H9 (cell line): ENCODE measurements at regions not wholly inside any gene's neighbourhood (a gene's known extent, or its start where the extent isn't known, plus 50 kb on each side); places are given as distances from the start of the nearest gene placed in this dataset.

Source experiments
- DNase-seq: peaks from one replicate; pipeline ENCODE4 v3.0.0-alpha.2; 2017
- H2AFZ ChIP-seq: one replicate; pipeline ENCODE4 v1.6.1; 2013; ENCODE audit warnings: mild to moderate bottlenecking, low read length, control low read depth, moderate library complexity
- H2AK5ac ChIP-seq: 2 replicates; pipeline ENCODE4 v1.6.1; 2013; ENCODE audit warnings: low read length, control low read depth, mixed read lengths; ENCODE audit not compliant: insufficient read length
- H2BK120ac ChIP-seq: one replicate; pipeline ENCODE4 v1.6.1; 2013; ENCODE audit warnings: low read depth, mild to moderate bottlenecking, low read length, control low read depth, inconsistent platforms; ENCODE audit not compliant: poor library complexity, severe bottlenecking
- H2BK12ac ChIP-seq: 2 replicates; pipeline ENCODE4 v1.6.1; 2013; ENCODE audit warnings: low read length, control low read depth, mixed read lengths, low read depth; ENCODE audit not compliant: insufficient read length
- H2BK15ac ChIP-seq: 2 replicates; pipeline ENCODE4 v1.6.1; 2013; ENCODE audit warnings: low read depth, low read length, control low read depth
- H2BK20ac ChIP-seq: one replicate; pipeline ENCODE4 v1.6.1; 2013; ENCODE audit warnings: low read depth, mild to moderate bottlenecking, low read length, control low read depth, inconsistent platforms; ENCODE audit not compliant: poor library complexity, severe bottlenecking
- H2BK5ac ChIP-seq: 2 replicates; pipeline ENCODE4 v1.6.1; 2013; ENCODE audit warnings: low read length, control low read depth, mixed read lengths; ENCODE audit not compliant: insufficient read length
- H3K14ac ChIP-seq: 2 replicates; pipeline ENCODE4 v1.6.1; 2013; ENCODE audit warnings: low read length, control low read depth; ENCODE audit not compliant: insufficient read depth
- H3K18ac ChIP-seq: 2 replicates; pipeline ENCODE4 v1.6.1; 2013; ENCODE audit warnings: low read depth, mild to moderate bottlenecking, mixed read lengths, low read length, control low read depth; ENCODE audit not compliant: insufficient read length
- H3K23ac ChIP-seq: 2 replicates; pipeline ENCODE4 v1.6.1; 2013; ENCODE audit warnings: low read length, control low read depth, mixed read lengths, low read depth; ENCODE audit not compliant: insufficient read length
- H3K23me2 ChIP-seq: 2 replicates; pipeline ENCODE4 v1.6.1; 2013; ENCODE audit warnings: low read depth, mild to moderate bottlenecking, mixed read lengths, low read length, control low read depth; ENCODE audit not compliant: insufficient read length, poor library complexity, severe bottlenecking
- H3K27ac ChIP-seq: 2 replicates; pipeline ENCODE4 v1.5.1; 2013; ENCODE audit warnings: low read length, control low read depth, mixed read lengths, low read depth; ENCODE audit not compliant: insufficient read length
- H3K27me3 ChIP-seq: 2 replicates; pipeline ENCODE4 v1.6.1; 2013; ENCODE audit warnings: low read length, control low read depth, inconsistent platforms; ENCODE audit not compliant: insufficient read depth
- H3K4ac ChIP-seq: 2 replicates; pipeline ENCODE4 v1.6.1; 2013; ENCODE audit warnings: low read depth, mild to moderate bottlenecking, control low read depth, inconsistent platforms, low read length, moderate library complexity
- H3K4me1 ChIP-seq: 2 replicates; pipeline ENCODE4 v1.6.1; 2013; ENCODE audit warnings: low read length, control low read depth, inconsistent platforms; ENCODE audit not compliant: insufficient read depth
- H3K4me2 ChIP-seq: 2 replicates; pipeline ENCODE4 v1.6.1; 2013; ENCODE audit warnings: low read length, control low read depth, mixed read lengths; ENCODE audit not compliant: insufficient read length, insufficient read depth
- H3K56ac ChIP-seq: 2 replicates; pipeline ENCODE4 v1.6.1; 2013; ENCODE audit warnings: low read depth, mild to moderate bottlenecking, mixed read lengths, low read length, control low read depth; ENCODE audit not compliant: insufficient read length
- H3K79me1 ChIP-seq: 2 replicates; pipeline ENCODE4 v1.6.1; 2013; ENCODE audit warnings: low read depth, mild to moderate bottlenecking, moderate library complexity, low read length, control low read depth, inconsistent platforms; ENCODE audit not compliant: insufficient read depth, poor library complexity, severe bottlenecking
- H3K79me2 ChIP-seq: 2 replicates; pipeline ENCODE4 v1.6.1; 2013; ENCODE audit warnings: low read length, control low read depth, inconsistent platforms; ENCODE audit not compliant: insufficient read depth
- H3K9ac ChIP-seq: 2 replicates; pipeline ENCODE4 v1.6.1; 2013; ENCODE audit warnings: low read length, control low read depth, mixed read lengths; ENCODE audit not compliant: insufficient read length; ENCODE audit errors: extremely low read depth
- H3K9me3 ChIP-seq: one replicate; pipeline ENCODE4 v1.6.1; 2013; ENCODE audit warnings: low read depth, low read length, inconsistent platforms; ENCODE audit not compliant: control insufficient read depth
- H3T11ph ChIP-seq: one replicate; pipeline ENCODE4 v1.6.1; 2013; ENCODE audit warnings: mild to moderate bottlenecking, low read length, control low read depth, inconsistent platforms
- H4K20me1 ChIP-seq: one replicate; pipeline ENCODE4 v1.6.1; 2013; ENCODE audit not compliant: control insufficient read depth, insufficient read length, insufficient read depth
- H4K5ac ChIP-seq: 2 replicates; pipeline ENCODE4 v1.6.1; 2013; ENCODE audit warnings: low read depth, mild to moderate bottlenecking, mixed read lengths, low read length, control low read depth; ENCODE audit not compliant: insufficient read length
- H4K8ac ChIP-seq: replicated peaks from 2 replicates; pipeline ENCODE4 v1.6.1; 2013; ENCODE audit warnings: low read length, control low read depth, mixed read lengths, low read depth; ENCODE audit not compliant: insufficient read length
- H4K91ac ChIP-seq: 2 replicates; pipeline ENCODE4 v1.6.1; 2013; ENCODE audit warnings: low read depth, mild to moderate bottlenecking, moderate library complexity, mixed read lengths, low read length, control low read depth; ENCODE audit not compliant: insufficient read length
- H3K27ac Mint-ChIP-seq, 3 experiments: 2 replicates in 2 of 3; 3 replicates in 1 of 3; pipeline ENCODE4 v1.8.0; 2020 to 2021; ENCODE audit warnings: mixed read lengths in 3 of 3, mild to moderate bottlenecking in 1 of 3, moderate library complexity in 1 of 3
- H3K27me3 Mint-ChIP-seq: 2 replicates; pipeline ENCODE4 v1.8.0; 2021; ENCODE audit warnings: low read depth, mild to moderate bottlenecking, moderate library complexity, mixed read lengths
- H3K36me3 Mint-ChIP-seq, 3 experiments: 2 replicates in 2 of 3; 3 replicates in 1 of 3; pipeline ENCODE4 v1.8.0; 2020 to 2021; ENCODE audit warnings: low read depth in 3 of 3, mixed read lengths in 3 of 3; ENCODE audit not compliant: insufficient read depth in 1 of 3
- H3K4me1 Mint-ChIP-seq, 2 experiments: 2 replicates each; pipeline ENCODE4 v1.8.0; 2020; ENCODE audit warnings: mixed read lengths in 2 of 2
- H3K4me3 Mint-ChIP-seq, 2 experiments: 2 replicates in 1 of 2; 3 replicates in 1 of 2; pipeline ENCODE4 v1.8.0; 2020 to 2021; ENCODE audit warnings: mild to moderate bottlenecking in 2 of 2, mixed read lengths in 2 of 2, moderate library complexity in 1 of 2
- H3K9me3 Mint-ChIP-seq, 2 experiments: 2 replicates in 1 of 2; 3 replicates in 1 of 2; pipeline ENCODE4 v1.8.0; 2020; ENCODE audit warnings: mild to moderate bottlenecking in 2 of 2, mixed read lengths in 2 of 2, moderate library complexity in 1 of 2
- CTCF ChIP-seq: fragments of 200-600 bp; sonication (generic); conservative IDR thresholded peaks from 3 replicates; pipeline ENCODE4 v1.8.0; 2021; ENCODE audit warnings: antibody characterized with exemption, mild to moderate bottlenecking
- WGBS: extraction: QIAGEN DNeasy Blood & Tissue Kit; methylation state at CpG from one replicate; pipeline ENCODE4 v1.1.7; 2013; ENCODE audit warnings: missing lambda C conversion rate, low lambda C conversion rate, mixed read lengths; ENCODE audit not compliant: insufficient read length; ENCODE audit errors: extremely low coverage; 5-methylcytosine and 5-hydroxymethylcytosine counted together

- no peaks in the 10 kb centered on the region for H3K27me3 Mint-ChIP-seq
- TF ChIP-seq CTCF: no peak
- no peak overlapping the region for H2BK15ac ChIP-seq
- H3K4me1 Mint-ChIP-seq: peaks cover 0 to 3% of the 10 kb centered on the region in 2 experiments; a peak in 1 of 4 replicates
- no peak overlapping the region for H2BK12ac ChIP-seq
- H2BK120ac ChIP-seq: no peak overlapping the region
- no CpG with 5 or more reads among the region's 2 CpGs for WGBS
- no peak overlapping the region for H3K27ac Mint-ChIP-seq
- no peak overlapping the region for H2BK5ac ChIP-seq
- H2AFZ ChIP-seq: no peak overlapping the region
- H3K27me3 ChIP-seq: no peaks in the 10 kb centered on the region
- H4K8ac ChIP-seq: no peak overlapping the region
- H3K23me2 ChIP-seq: no peaks in the 10 kb centered on the region
- no peak overlapping the region for H3K4me2 ChIP-seq
- H3K79me1 ChIP-seq: no peaks in the 10 kb centered on the region
- peaks cover 4 to 7% of the 10 kb centered on the region in 2 experiments; a peak in 3 of 5 replicates for H3K9me3 Mint-ChIP-seq
- H3K9me3 ChIP-seq: no peaks in the 10 kb centered on the region
- DNase-seq: no peak
- H3K4me3 Mint-ChIP-seq: no peak overlapping the region
- H3K27ac ChIP-seq: no peak overlapping the region
- no peaks in the 10 kb centered on the region for H3K79me2 ChIP-seq
- no peak overlapping the region for H3K4ac ChIP-seq
- H2AK5ac ChIP-seq: no peak overlapping the region
- H3K4me1 ChIP-seq: no peaks in the 10 kb centered on the region
- H3K18ac ChIP-seq: no peak overlapping the region
- no peak overlapping the region for H3T11ph ChIP-seq
- peaks cover 2 to 18% (median 7%) of the 10 kb centered on the region in 3 experiments; a peak in 5 of 7 replicates for H3K36me3 Mint-ChIP-seq
- no peak overlapping the region for H3K9ac ChIP-seq
- no peak overlapping the region for H3K14ac ChIP-seq
- no peak overlapping the region for H4K91ac ChIP-seq
- H3K23ac ChIP-seq: no peak overlapping the region
- no peak overlapping the region for H4K5ac ChIP-seq
- no peak overlapping the region for H3K56ac ChIP-seq
- no peak overlapping the region for H2BK20ac ChIP-seq
- H4K20me1 ChIP-seq: no peaks in the 10 kb centered on the region
These were observed 328.9 kb downstream of the GPD2 start for GRCh38 chr2:156765043-156765442.
